Peyer's patch (tissue), 4 donors: ENCODE measurements at regions not wholly inside any gene's neighbourhood (a gene's known extent, or its start where the extent isn't known, plus 50 kb on each side); places are given as distances from the start of the nearest gene placed in this dataset.

Source experiments
- POLR2A ChIP-seq, 2 donors: fragments of 450-650 bp; IDR thresholded peaks; one replicate each; pipeline ENCODE4 v1.5.1; 2017; ENCODE audit warnings: antibody characterized with exemption in 2 of 2, mild to moderate bottlenecking in 2 of 2, moderate library complexity in 2 of 2
- TF ChIP-seq, protein P1 (sequence below), 6 experiments: fragments of 450-650 bp in 4 of 6; fragments of 200-600 bp in 2 of 6; sonication (generic) in 1 of 6; IDR thresholded peaks; one replicate each; pipeline ENCODE4 v1.5.1; 2017 to 2019; ENCODE audit warnings: antibody characterized with exemption in 6 of 6, mild to moderate bottlenecking in 3 of 6, moderate library complexity in 1 of 6

- TF ChIP-seq, protein P1, sequence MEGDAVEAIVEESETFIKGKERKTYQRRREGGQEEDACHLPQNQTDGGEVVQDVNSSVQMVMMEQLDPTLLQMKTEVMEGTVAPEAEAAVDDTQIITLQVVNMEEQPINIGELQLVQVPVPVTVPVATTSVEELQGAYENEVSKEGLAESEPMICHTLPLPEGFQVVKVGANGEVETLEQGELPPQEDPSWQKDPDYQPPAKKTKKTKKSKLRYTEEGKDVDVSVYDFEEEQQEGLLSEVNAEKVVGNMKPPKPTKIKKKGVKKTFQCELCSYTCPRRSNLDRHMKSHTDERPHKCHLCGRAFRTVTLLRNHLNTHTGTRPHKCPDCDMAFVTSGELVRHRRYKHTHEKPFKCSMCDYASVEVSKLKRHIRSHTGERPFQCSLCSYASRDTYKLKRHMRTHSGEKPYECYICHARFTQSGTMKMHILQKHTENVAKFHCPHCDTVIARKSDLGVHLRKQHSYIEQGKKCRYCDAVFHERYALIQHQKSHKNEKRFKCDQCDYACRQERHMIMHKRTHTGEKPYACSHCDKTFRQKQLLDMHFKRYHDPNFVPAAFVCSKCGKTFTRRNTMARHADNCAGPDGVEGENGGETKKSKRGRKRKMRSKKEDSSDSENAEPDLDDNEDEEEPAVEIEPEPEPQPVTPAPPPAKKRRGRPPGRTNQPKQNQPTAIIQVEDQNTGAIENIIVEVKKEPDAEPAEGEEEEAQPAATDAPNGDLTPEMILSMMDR (IDR thresholded peaks at IDR 0.05) = no peak
- no peak for TF ChIP-seq POLR2A (IDR thresholded peaks at IDR 0.05)
These were observed 93.0 kb upstream of the KLHL29 start for GRCh38 chr2:23292024-23292423.
